H9 (cell line): ENCODE measurements at regions not wholly inside any gene's neighbourhood (a gene's known extent, or its start where the extent isn't known, plus 50 kb on each side); places are given as distances from the start of the nearest gene placed in this dataset.

Experiments used
- DNase-seq: peaks from one replicate; pipeline ENCODE4 v3.0.0-alpha.2; 2017
- H2AFZ ChIP-seq: one replicate; pipeline ENCODE4 v1.6.1; 2013; ENCODE audit warnings: mild to moderate bottlenecking, low read length, control low read depth, moderate library complexity
- H2AK5ac ChIP-seq: 2 replicates; pipeline ENCODE4 v1.6.1; 2013; ENCODE audit warnings: low read length, control low read depth, mixed read lengths; ENCODE audit not compliant: insufficient read length
- H2BK120ac ChIP-seq: one replicate; pipeline ENCODE4 v1.6.1; 2013; ENCODE audit warnings: low read depth, mild to moderate bottlenecking, low read length, control low read depth, inconsistent platforms; ENCODE audit not compliant: poor library complexity, severe bottlenecking
- H2BK12ac ChIP-seq: 2 replicates; pipeline ENCODE4 v1.6.1; 2013; ENCODE audit warnings: low read length, control low read depth, mixed read lengths, low read depth; ENCODE audit not compliant: insufficient read length
- H2BK15ac ChIP-seq: 2 replicates; pipeline ENCODE4 v1.6.1; 2013; ENCODE audit warnings: low read depth, low read length, control low read depth
- H2BK20ac ChIP-seq: one replicate; pipeline ENCODE4 v1.6.1; 2013; ENCODE audit warnings: low read depth, mild to moderate bottlenecking, low read length, control low read depth, inconsistent platforms; ENCODE audit not compliant: poor library complexity, severe bottlenecking
- H2BK5ac ChIP-seq: 2 replicates; pipeline ENCODE4 v1.6.1; 2013; ENCODE audit warnings: low read length, control low read depth, mixed read lengths; ENCODE audit not compliant: insufficient read length
- H3K14ac ChIP-seq: 2 replicates; pipeline ENCODE4 v1.6.1; 2013; ENCODE audit warnings: low read length, control low read depth; ENCODE audit not compliant: insufficient read depth
- H3K18ac ChIP-seq: 2 replicates; pipeline ENCODE4 v1.6.1; 2013; ENCODE audit warnings: low read depth, mild to moderate bottlenecking, mixed read lengths, low read length, control low read depth; ENCODE audit not compliant: insufficient read length
- H3K23ac ChIP-seq: 2 replicates; pipeline ENCODE4 v1.6.1; 2013; ENCODE audit warnings: low read length, control low read depth, mixed read lengths, low read depth; ENCODE audit not compliant: insufficient read length
- H3K23me2 ChIP-seq: 2 replicates; pipeline ENCODE4 v1.6.1; 2013; ENCODE audit warnings: low read depth, mild to moderate bottlenecking, mixed read lengths, low read length, control low read depth; ENCODE audit not compliant: insufficient read length, poor library complexity, severe bottlenecking
- H3K27ac ChIP-seq: 2 replicates; pipeline ENCODE4 v1.5.1; 2013; ENCODE audit warnings: low read length, control low read depth, mixed read lengths, low read depth; ENCODE audit not compliant: insufficient read length
- H3K27me3 ChIP-seq: 2 replicates; pipeline ENCODE4 v1.6.1; 2013; ENCODE audit warnings: low read length, control low read depth, inconsistent platforms; ENCODE audit not compliant: insufficient read depth
- H3K4ac ChIP-seq: 2 replicates; pipeline ENCODE4 v1.6.1; 2013; ENCODE audit warnings: low read depth, mild to moderate bottlenecking, control low read depth, inconsistent platforms, low read length, moderate library complexity
- H3K4me1 ChIP-seq: 2 replicates; pipeline ENCODE4 v1.6.1; 2013; ENCODE audit warnings: low read length, control low read depth, inconsistent platforms; ENCODE audit not compliant: insufficient read depth
- H3K4me2 ChIP-seq: 2 replicates; pipeline ENCODE4 v1.6.1; 2013; ENCODE audit warnings: low read length, control low read depth, mixed read lengths; ENCODE audit not compliant: insufficient read length, insufficient read depth
- H3K56ac ChIP-seq: 2 replicates; pipeline ENCODE4 v1.6.1; 2013; ENCODE audit warnings: low read depth, mild to moderate bottlenecking, mixed read lengths, low read length, control low read depth; ENCODE audit not compliant: insufficient read length
- H3K79me1 ChIP-seq: 2 replicates; pipeline ENCODE4 v1.6.1; 2013; ENCODE audit warnings: low read depth, mild to moderate bottlenecking, moderate library complexity, low read length, control low read depth, inconsistent platforms; ENCODE audit not compliant: insufficient read depth, poor library complexity, severe bottlenecking
- H3K79me2 ChIP-seq: 2 replicates; pipeline ENCODE4 v1.6.1; 2013; ENCODE audit warnings: low read length, control low read depth, inconsistent platforms; ENCODE audit not compliant: insufficient read depth
- H3K9ac ChIP-seq: 2 replicates; pipeline ENCODE4 v1.6.1; 2013; ENCODE audit warnings: low read length, control low read depth, mixed read lengths; ENCODE audit not compliant: insufficient read length; ENCODE audit errors: extremely low read depth
- H3K9me3 ChIP-seq: one replicate; pipeline ENCODE4 v1.6.1; 2013; ENCODE audit warnings: low read depth, low read length, inconsistent platforms; ENCODE audit not compliant: control insufficient read depth
- H3T11ph ChIP-seq: one replicate; pipeline ENCODE4 v1.6.1; 2013; ENCODE audit warnings: mild to moderate bottlenecking, low read length, control low read depth, inconsistent platforms
- H4K20me1 ChIP-seq: one replicate; pipeline ENCODE4 v1.6.1; 2013; ENCODE audit not compliant: control insufficient read depth, insufficient read length, insufficient read depth
- H4K5ac ChIP-seq: 2 replicates; pipeline ENCODE4 v1.6.1; 2013; ENCODE audit warnings: low read depth, mild to moderate bottlenecking, mixed read lengths, low read length, control low read depth; ENCODE audit not compliant: insufficient read length
- H4K8ac ChIP-seq: replicated peaks from 2 replicates; pipeline ENCODE4 v1.6.1; 2013; ENCODE audit warnings: low read length, control low read depth, mixed read lengths, low read depth; ENCODE audit not compliant: insufficient read length
- H4K91ac ChIP-seq: 2 replicates; pipeline ENCODE4 v1.6.1; 2013; ENCODE audit warnings: low read depth, mild to moderate bottlenecking, moderate library complexity, mixed read lengths, low read length, control low read depth; ENCODE audit not compliant: insufficient read length
- H3K27ac Mint-ChIP-seq, 3 experiments: 2 replicates in 2 of 3; 3 replicates in 1 of 3; pipeline ENCODE4 v1.8.0; 2020 to 2021; ENCODE audit warnings: mixed read lengths in 3 of 3, mild to moderate bottlenecking in 1 of 3, moderate library complexity in 1 of 3
- H3K27me3 Mint-ChIP-seq: 2 replicates; pipeline ENCODE4 v1.8.0; 2021; ENCODE audit warnings: low read depth, mild to moderate bottlenecking, moderate library complexity, mixed read lengths
- H3K36me3 Mint-ChIP-seq, 3 experiments: 2 replicates in 2 of 3; 3 replicates in 1 of 3; pipeline ENCODE4 v1.8.0; 2020 to 2021; ENCODE audit warnings: low read depth in 3 of 3, mixed read lengths in 3 of 3; ENCODE audit not compliant: insufficient read depth in 1 of 3
- H3K4me1 Mint-ChIP-seq, 2 experiments: 2 replicates each; pipeline ENCODE4 v1.8.0; 2020; ENCODE audit warnings: mixed read lengths in 2 of 2
- H3K4me3 Mint-ChIP-seq, 2 experiments: 2 replicates in 1 of 2; 3 replicates in 1 of 2; pipeline ENCODE4 v1.8.0; 2020 to 2021; ENCODE audit warnings: mild to moderate bottlenecking in 2 of 2, mixed read lengths in 2 of 2, moderate library complexity in 1 of 2
- H3K9me3 Mint-ChIP-seq, 2 experiments: 2 replicates in 1 of 2; 3 replicates in 1 of 2; pipeline ENCODE4 v1.8.0; 2020; ENCODE audit warnings: mild to moderate bottlenecking in 2 of 2, mixed read lengths in 2 of 2, moderate library complexity in 1 of 2
- CTCF ChIP-seq: fragments of 200-600 bp; sonication (generic); conservative IDR thresholded peaks from 3 replicates; pipeline ENCODE4 v1.8.0; 2021; ENCODE audit warnings: antibody characterized with exemption, mild to moderate bottlenecking
- WGBS: extraction: QIAGEN DNeasy Blood & Tissue Kit; methylation state at CpG from one replicate; pipeline ENCODE4 v1.1.7; 2013; ENCODE audit warnings: missing lambda C conversion rate, low lambda C conversion rate, mixed read lengths; ENCODE audit not compliant: insufficient read length; ENCODE audit errors: extremely low coverage; 5-methylcytosine and 5-hydroxymethylcytosine counted together

GRCh38 chr11:41781441-41781840 lies 322.0 kb upstream of the LRRC4C start:
- H2AK5ac ChIP-seq = no peak overlapping the region
- no peak overlapping the region for H2BK120ac ChIP-seq
- H3K14ac ChIP-seq = no peak overlapping the region
- H2BK12ac ChIP-seq = no peak overlapping the region
- H3K79me1 ChIP-seq = no peaks in the 10 kb centered on the region
- no peak for DNase-seq
- H3K79me2 ChIP-seq = no peaks in the 10 kb centered on the region
- no peak overlapping the region for H3K23ac ChIP-seq
- H3K23me2 ChIP-seq = no peaks in the 10 kb centered on the region
- no peak overlapping the region for H3T11ph ChIP-seq
- no peak overlapping the region for H3K27ac ChIP-seq
- H2BK15ac ChIP-seq = no peak overlapping the region
- H3K9me3 Mint-ChIP-seq = peaks cover 0 to 3% of the 10 kb centered on the region in 2 experiments; a peak in 3 of 5 replicates
- H3K4me1 Mint-ChIP-seq = peaks cover 21 to 28% of the 10 kb centered on the region in 2 experiments
- H3K56ac ChIP-seq = no peak overlapping the region
- H2BK5ac ChIP-seq = no peak overlapping the region
- no peak overlapping the region for H4K5ac ChIP-seq
- no peaks in the 10 kb centered on the region for H3K4me1 ChIP-seq
- no peak for TF ChIP-seq CTCF
- H3K27me3 Mint-ChIP-seq = no peaks in the 10 kb centered on the region
- H4K8ac ChIP-seq = no peak overlapping the region
- no peak overlapping the region for H3K4me2 ChIP-seq
- H4K91ac ChIP-seq = no peak overlapping the region
- no CpG with 5 or more reads among the region's 2 CpGs for WGBS
- no peak overlapping the region for H3K4me3 Mint-ChIP-seq
- no peak overlapping the region for H3K18ac ChIP-seq
- no peak overlapping the region for H3K4ac ChIP-seq
- H2AFZ ChIP-seq = no peak overlapping the region
- no peaks in the 10 kb centered on the region for H3K9me3 ChIP-seq
- H3K9ac ChIP-seq = no peak overlapping the region
- H3K36me3 Mint-ChIP-seq = peaks cover 0 to 17% (median 0%) of the 10 kb centered on the region in 3 experiments; a peak in 4 of 7 replicates
- no peak overlapping the region for H2BK20ac ChIP-seq
- no peaks in the 10 kb centered on the region for H4K20me1 ChIP-seq
- H3K27me3 ChIP-seq = no peaks in the 10 kb centered on the region
- no peak overlapping the region for H3K27ac Mint-ChIP-seq
